KBM-7 (cell line): ENCODE measurements at regions not wholly inside any gene's neighbourhood (a gene's known extent, or its start where the extent isn't known, plus 50 kb on each side); places are given as distances from the start of the nearest gene placed in this dataset.
"Not testable (repeated sequence)": the region's sequence is repeated elsewhere in the genome, so short reads cannot be mapped to it uniquely, and the experiment has no call there.

Experiments used
- DNase-seq: peaks from one replicate; pipeline ENCODE4 v3.0.0-alpha.2; 2015
- in situ Hi-C: fragments of 300-500 bp; cut with MboI; formaldehyde crosslinking; loops from 2 replicates; pipeline ENCODE4 v1.14.3; 2020; ENCODE audit warnings: low sequenced_read_pairs, low pct_unique_long_range_greater_than_20kb, mixed read lengths

DNA sequence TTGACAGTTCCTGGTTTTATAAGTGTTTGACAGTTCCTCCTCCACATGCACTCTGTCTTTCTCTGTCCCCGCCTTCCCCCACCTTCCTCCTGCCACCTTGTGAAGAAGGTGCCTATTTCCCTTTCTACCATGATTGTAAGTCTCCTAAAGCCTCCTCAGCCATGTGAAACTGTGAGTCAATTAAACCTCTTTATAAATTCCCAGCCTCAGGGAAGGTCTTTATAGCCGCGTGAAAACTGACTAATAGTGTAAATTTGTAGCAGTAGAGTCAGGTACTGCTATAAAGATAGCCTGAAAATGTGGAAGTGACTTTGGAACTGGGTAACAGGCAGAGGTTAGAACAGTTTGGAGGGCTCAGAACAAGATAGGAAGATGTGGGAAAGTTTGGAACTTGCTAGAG is 88.7 kb upstream of the ADORA2B start:
- DNase-seq, in situ Hi-C loops: not testable (repeated sequence)

- in situ Hi-C loops, DNase-seq: not testable (repeated sequence)
Measured at GRCh38 chr17:15856745-15857144, 88.2 kb upstream of the ADORA2B start.

DNA sequence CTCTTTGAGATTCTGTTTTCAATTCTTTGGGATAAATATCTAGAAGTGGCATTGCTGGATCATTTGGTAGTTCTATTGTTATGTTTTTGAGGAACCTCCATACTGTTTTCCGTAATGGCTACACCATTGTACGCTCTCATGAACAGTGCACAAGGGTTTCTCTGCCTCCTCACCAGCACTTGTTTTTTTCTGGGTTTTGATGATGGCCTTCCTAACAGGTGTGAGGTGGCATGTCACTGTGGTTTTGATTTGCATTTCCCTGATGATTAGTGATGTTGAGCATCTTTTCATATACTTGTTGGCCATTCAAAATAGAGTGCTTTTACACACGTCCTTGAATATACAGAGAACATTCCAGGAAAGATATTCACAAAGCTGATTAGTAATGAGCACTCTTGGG is 86.8 kb upstream of the ADORA2B start:
- in situ Hi-C loops, DNase-seq: not testable (repeated sequence)

GRCh38 chr17:15860774-15861173 is 84.2 kb upstream of the ADORA2B start:
- in situ Hi-C loops = not testable (repeated sequence)

DNA sequence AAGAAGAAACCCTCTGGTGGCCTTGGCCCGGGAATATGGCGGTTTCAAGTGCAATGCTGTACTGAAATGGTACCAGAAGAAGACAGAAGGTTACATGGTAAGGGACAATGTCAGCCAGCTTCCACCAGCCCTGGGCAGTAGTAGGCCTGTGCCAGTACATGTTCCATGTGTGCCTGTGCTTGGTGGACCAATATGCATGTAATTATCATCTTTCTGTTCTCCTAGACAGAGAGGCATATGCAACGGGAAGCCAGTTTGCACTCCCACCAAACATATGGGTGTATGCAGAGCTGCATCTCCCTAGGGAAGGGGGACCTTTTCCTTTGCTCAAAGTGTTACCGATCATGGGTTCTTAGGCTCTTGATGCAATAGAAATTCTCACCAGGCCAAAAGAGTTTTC is 80.9 kb upstream of the ADORA2B start:
- DNase-seq, in situ Hi-C loops: not testable (repeated sequence)

More at GRCh38 chr17:15860774-15861173, 84.2 kb upstream of the ADORA2B start:
- DNase-seq = not testable (repeated sequence)

- DNase-seq, in situ Hi-C loops: not testable (repeated sequence)
Measured at GRCh38 chr17:15864472-15864871, 80.5 kb upstream of the ADORA2B start.

GRCh38 chr17:15866015-15866414 is 78.9 kb upstream of the ADORA2B start:
- in situ Hi-C loops, DNase-seq: not testable (repeated sequence)

GRCh38 chr17:15867331-15867730 is 77.6 kb upstream of the ADORA2B start:
- in situ Hi-C loops, DNase-seq: not testable (repeated sequence)

DNA sequence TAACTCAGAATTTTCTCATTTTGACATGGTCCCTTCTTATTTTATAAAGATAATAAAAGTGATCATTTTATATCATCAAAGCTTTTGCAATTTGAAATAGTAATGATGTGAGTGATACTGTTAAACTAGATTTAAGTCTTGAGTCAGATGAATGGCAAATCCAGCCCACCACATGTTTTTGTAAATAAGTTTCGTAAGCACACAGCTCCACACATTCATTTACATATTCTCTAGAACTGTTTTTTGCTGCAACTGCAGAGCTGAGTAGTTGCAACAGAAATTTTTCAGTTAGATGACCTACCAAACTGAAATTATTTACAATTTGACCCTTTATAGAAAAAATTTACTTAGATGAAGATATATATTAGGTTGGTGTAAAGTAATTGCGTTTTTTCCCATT is 75.1 kb upstream of the ADORA2B start:
- in situ Hi-C loops, DNase-seq: not testable (repeated sequence)

DNA sequence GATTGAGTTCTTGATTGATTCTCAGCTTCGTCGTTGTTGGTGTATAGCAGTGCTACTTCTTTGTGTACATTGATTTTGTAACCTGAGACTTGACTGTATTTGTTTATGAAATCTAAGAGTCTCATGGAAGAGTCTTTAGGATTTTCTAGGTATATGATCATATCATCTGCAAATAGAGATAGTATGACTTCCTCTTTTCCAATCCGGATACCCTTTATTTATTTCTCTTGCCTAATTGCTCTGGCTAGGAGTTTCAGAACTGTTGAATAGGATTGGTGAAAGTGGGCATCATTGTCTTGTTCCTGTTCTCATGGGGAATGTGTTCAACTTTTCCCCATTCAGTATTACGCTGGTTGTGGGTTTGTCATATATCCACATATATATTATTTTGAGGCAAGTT is 72.3 kb upstream of the ADORA2B start:
- in situ Hi-C loops, DNase-seq: not testable (repeated sequence)

GRCh38 chr17:15877882-15878500 is 66.9 kb upstream of the ADORA2B start:
- in situ Hi-C loops = not testable (repeated sequence)

GRCh38 chr17:15882058-15882720 is 62.7 kb upstream of the ADORA2B start:
- in situ Hi-C loops = no loop called here

More at GRCh38 chr17:15877882-15878500, 66.9 kb upstream of the ADORA2B start:
- not testable (repeated sequence) for DNase-seq

DNA sequence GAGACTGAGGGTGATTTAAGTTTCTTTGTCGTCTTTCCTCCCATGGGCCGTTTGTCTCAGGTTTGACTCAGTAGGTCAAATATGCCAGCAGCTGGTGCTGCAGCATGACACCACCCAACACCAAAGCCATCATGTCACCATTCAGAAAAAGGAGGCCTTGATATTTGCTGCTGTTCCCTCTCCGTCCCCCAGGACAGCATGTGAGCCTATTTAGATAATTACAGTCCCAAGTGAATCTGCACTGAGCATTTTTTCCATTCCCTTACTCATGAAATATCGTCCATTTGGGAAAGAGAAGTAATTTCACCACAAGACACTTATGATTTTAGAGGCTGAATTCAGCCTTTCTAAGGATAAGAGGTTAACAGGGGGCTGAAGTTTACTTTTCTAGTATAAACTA is 62.2 kb upstream of the ADORA2B start:
- in situ Hi-C loops = no loop called here
- DNase-seq = no peak

More at GRCh38 chr17:15882058-15882720, 62.7 kb upstream of the ADORA2B start:
- no peak for DNase-seq

DNA sequence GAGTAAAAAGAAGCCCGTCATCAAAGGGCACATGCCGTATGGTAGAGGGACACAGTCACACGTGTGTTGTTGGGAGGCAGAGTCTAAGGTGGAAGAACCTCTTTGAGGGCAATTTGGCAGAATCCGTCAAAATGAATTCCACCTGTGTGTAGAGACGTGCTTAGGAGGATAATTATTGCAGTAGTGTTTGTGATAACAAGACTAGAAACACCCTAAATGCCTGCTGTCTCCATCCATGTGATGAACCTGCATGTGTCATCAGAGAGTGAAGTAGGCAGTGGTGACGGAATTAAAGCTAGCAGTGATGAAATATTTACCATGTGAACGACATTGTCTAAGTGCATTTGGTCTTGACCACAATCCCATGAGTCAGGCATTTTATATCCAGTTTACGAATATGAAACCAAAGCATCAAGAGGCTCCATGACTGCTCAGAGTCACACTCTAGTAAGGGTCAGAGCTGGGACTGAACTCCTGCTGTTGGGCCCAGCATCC is 61.3 kb upstream of the ADORA2B start:
- in situ Hi-C loops = no loop called here
- peak; percentile 15 for DNase-seq

GRCh38 chr17:15884731-15885130 is 60.2 kb upstream of the ADORA2B start:
- DNase-seq = no peak

DNA sequence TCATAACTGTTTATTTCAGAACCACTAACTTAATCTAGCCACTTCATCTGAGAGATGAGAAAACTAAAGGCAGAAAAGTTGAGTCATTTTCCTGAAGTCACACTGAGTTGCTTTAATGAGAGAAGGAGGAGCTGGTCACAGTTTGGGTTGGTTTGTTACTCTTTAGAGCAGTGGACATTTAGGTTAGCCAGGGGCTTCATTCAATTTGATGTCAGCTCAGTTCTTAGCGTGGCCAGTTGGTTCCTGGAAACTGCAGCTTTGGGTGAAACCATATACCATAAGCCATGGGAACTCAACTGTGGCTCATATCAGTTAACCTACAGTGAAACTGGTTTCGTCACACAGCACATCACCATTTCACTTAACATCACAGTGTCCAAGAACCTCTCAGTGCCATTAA is 59.2 kb upstream of the ADORA2B start:
- DNase-seq = no peak
- in situ Hi-C loops = no loop called here

More at GRCh38 chr17:15884731-15885130, 60.2 kb upstream of the ADORA2B start:
- in situ Hi-C loops = no loop called here

DNA sequence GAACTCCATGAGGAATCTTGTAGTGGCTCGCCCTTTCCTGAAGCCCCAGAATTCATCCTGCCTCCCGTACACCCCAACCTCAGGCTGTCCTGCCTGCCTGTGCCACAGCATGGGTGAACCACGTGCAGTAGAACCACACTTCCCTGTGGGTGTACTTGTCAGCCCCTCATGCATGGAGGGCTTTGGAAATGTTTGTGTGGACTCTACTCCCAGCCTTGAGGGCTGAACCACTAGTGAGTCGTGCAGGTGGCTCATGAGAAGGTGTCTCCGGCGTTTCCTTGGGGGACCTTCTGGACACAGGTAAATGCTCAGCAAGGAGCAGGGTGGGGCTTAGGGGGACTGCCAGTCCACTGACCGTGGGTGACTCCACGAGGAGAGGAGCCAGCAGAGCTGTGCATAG is 58.7 kb upstream of the ADORA2B start:
- no peak for DNase-seq
- in situ Hi-C loops = no loop called here

DNA sequence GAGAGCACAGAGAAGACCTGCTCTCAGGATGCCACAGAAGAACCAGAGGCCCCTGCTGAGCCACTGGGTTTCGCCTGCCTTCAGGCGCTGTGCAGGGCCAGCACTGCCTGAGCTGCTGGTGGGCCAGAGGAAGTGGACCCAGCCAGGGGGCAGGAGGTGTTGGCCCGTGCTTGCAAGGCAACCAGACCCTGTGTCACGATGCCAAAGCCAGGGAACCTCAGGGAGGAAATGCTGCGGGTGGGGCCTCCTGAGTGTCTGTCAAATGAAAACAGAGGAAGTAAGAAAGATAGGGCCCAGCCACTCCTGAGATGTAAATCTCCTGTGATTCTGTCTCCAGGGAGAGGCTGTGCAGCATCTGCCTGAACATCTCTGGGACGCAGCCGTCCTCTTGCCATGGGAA is 58.1 kb upstream of the ADORA2B start:
- peak; percentile 32 for DNase-seq
- in situ Hi-C loops = no loop called here

GRCh38 chr17:15888436-15888835 is 56.5 kb upstream of the ADORA2B start:
- no peak for DNase-seq
- in situ Hi-C loops = no loop called here

DNA sequence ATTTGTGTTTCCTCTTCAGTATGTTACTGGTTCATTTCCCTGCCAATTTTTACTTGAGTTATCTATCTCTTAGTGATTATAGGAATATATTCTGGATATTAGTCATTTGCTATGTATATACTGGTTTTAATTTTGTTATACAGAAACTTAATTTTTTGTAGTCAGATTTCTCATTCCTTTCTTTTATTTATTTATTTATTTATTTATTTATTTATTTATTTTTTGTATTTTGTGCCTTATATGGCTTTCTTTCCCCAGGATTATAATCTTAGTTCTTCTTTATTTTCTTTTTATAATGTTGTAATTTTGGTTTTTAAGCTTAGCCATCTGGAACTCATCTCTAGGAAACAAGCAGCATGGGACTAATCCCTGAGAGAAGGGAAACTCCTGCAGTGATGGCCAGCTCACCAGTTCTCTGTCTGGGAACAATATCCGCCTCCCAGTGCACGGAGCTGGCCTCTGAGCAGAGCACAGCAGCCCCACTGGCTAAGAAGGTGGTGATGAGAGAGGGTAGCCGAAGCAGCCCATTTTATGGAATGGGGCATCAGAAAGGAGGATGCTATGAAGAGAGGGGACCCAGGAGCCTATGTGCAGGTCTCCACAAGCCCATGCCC is 54.5 kb upstream of the ADORA2B start:
- in situ Hi-C loops = no loop called here
- DNase-seq = no peak
